ENCODE measurements at regions not wholly inside any gene's neighbourhood (a gene's known extent, or its start where the extent isn't known, plus 50 kb on each side); places are given as distances from the start of the nearest gene placed in this dataset.

DNA sequence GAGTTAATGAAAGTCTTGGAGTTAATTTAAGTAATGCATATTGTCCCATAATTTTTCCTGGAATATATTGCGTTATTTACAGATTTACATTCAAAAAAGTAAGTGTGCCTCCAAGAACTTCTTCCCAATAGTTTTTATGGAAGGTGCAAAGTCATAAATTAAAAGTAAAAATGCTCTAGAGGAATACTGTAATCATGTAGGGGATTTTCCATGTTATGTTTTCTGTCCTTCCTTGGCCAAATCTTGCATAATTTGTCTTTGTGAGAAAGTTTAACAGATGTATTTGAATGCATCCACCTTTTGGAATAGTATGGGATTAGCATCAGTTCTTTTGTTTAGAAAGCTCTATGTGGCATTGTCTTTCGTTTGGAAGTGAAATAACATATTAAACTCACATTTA, 144.1 kb upstream of the GIMD1 start:
- DNase-seq: no peak

DNA sequence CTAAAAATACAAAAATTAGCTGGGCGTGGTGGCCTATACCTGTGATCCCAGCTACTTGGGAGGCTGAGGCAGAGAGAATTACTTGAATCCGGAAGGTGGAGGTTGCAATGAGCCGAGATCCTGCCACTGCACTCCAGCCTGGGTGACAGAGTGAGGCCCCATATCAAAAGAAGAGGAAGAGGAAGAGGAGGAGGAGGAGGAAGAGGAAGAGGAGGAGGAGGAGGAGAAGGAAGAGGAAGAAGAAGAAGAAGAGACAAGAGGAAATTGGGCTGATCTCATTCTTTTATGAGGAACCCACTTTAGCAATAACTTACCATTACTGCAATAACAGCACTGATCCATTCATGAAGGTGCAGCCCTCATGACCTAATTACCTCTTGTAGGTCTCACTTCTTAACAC, 138.9 kb upstream of the GIMD1 start:
- no peak for DNase-seq

DNA sequence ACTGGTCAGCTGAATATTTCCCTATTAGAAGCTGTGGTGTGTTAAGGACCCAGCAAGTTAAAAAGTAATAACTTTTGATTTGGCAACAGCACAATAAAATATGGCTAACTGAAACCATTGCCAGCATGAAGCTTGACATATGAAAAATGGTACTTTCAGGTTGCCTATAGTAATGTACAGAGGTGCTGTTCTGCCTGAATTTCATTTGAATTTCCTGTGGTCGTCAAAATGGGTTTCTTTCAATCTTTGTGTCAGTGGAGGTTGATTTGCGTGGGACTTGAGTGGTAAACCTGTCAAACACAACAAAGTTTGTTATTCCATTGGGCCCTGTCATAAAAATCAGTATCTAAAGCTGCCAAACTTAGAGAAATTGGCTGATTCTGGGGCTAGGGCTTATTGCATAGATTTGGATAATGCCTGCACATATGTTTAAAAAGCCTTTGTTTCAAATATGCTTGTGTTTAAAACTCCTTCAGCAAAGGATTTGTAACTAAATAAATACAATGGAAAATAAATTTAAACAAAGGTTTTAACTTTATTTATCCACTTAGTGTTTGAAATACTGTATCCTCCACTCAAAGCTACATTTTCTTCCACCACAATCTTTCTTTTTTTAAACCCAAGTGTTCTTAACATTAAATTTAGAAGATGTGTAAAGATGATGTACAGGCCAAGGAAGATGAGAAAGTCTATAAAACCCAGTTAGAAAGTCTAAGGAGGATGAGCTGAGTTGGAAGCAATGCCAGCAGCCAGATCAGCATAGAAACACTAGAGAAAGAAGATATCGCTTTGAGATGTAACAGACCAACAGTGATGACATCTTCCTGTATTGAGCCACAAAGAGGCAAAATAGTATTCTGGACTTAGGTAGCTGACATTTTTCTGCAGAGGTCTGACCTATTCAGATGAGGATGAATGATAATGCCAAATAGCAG, 134.8 kb upstream of the GIMD1 start:
- DNase-seq: no peak

DNA sequence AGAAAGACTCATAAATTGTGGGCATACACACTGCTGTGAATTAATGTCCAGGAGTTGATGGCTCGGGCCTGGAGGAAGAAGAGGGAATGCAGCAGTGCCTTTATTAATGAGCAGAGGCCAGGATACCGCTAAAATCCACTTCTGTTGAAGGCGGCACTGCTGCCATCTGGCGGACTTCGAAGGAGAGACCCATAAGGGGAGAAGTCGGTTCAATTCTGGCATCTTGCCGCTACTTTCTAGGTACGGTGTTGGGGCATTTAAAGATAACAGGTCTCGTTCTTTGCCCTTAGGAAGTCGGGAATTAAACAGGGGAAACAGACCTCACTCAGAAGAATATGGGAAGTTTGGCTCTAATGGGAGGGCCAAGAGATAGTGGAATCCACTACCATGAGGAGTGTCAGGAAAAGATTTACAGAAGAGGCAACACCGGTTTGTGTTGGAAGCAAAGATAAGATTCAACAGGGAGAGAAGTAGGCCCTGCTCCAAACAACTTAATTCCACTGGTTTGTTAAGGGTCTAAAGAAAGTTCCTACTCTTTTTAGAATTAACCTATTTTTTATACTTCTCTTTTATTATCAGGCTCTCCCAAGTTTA, 133.6 kb upstream of the GIMD1 start:
- DNase-seq: peak; percentile 4

DNA sequence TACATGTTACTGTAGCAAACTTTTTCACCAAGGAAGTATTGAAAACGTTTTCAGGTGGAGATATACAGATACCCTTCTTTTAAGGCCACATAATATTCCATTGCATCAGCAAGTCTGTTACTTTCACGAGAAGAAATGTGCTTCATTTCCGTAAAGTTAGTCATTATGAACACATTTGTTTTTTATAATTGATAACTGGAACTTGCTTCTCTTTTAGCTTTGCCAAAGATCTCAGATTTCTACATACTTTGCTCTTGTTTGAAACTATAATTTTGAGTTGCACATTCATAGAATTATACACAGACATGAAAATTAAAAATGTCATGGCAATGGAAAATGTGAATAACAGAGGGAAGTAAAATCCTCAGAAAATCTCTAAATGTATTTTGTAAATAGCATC, 128.7 kb upstream of the GIMD1 start:
- DNase-seq: no peak

DNA sequence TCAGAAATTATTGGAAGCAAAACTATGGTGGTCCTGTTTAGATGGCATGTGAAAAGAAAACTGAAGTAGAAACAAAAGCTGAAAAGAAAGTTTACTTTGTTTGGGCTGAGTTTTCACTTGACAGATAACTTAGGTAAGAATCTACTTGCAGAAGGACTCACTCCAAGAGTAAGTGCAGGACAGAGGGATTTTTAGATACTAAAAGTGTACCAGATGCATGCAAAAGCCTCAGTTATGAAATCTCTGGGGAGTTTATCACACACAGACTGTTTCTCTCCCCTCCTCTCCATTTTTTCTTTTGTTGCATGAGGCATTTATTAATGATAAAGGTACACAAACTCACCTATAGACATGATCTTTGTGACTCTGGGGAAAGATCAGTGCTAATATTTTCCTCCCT, 127.5 kb upstream of the GIMD1 start:
- no peak for DNase-seq

DNA sequence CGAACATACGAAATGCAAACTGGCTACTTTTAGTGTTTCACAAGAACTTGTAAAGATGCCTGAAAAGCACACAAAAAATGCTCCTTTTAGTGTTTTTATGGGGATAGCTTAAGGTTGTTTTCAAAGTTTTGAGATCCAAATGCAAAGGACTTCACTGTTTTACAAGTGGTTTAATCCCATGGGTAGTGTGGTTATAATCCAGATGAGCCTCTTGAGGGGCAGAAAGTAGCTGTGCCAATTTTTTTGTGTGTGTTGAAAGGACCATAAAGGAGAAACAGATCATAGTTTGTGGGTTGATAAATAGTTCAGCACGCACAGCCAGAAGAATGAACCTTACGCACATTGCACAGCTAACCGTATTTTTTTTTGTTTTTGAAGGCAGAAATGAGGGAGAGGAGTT, 126.9 kb upstream of the GIMD1 start:
- DNase-seq: no peak

DNA sequence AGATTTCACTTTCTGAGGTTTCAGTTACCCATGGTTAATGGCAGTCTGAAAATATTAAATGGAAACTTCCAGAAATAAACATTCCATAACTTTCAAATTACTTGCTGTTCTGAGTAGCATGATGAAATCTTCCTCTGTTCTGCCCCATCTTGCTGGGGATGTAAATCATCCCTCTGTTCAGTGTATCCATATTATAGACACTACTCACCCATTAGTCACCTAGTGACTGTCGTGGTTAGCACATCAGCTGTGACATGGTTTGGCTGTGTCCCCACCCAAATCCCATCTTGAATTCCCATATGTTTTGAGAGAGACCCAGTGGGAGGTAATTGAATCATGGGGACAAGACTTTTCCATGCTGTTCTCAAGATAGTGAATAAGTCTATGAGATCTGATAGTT, 125.5 kb upstream of the GIMD1 start:
- no peak for DNase-seq

DNA sequence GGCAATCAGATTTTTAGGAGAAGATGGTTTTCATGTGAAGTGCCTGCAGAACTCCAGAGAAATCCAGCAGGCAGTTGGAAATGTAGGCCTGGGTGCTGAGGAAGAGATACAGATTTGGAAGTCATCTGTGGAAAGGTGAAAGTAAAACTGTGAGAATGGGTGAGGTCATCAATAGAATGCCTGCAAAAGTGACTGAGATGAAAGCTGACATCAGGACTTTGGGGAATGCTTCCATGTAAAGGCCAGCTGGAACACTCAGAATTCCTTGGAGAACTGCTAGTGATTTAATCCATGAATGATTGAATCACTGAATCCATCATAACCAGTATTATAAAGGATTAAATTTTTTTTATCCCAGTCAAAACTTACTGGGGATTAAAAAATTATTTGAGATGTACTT, 124.5 kb upstream of the GIMD1 start:
- DNase-seq: no peak

DNA sequence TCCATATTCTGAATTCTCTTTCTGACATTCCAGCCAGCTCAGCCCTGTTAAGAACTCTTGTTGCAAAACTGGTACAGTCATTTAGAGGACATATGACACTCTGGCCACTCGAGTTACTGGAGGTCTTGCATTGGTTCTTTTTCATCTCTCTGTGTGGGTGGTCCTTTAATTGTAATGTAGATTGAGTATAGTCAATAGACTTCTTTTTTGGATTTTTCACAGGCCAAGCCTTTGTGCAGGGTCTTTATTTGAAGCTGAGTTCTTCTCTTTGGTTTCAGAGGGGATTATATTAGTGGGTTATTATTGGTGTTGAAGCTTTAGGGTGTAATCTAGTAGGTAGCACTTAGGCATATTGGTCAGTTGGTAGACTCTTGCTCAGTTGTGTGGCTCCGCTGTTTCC, 118.0 kb upstream of the GIMD1 start:
- DNase-seq: no peak

DNA sequence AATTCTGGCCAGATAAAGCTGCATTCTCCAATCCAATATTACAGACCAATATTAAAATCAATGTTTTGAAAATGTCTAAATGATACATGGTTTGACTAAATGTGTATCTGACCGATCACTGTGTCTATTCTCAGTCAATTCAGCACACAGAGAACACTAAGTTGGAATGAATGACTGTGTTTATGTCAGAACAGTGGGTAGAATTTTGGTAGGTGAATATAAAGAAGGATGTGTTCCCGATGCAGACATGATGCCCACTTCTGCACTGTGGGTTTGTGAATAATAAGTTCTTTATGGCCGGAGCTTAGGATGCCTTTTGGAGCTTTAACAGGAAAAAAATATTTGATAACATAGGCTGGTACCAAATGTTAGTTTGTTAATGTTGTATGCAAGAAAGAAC, 113.2 kb upstream of the GIMD1 start:
- DNase-seq: no peak

DNA sequence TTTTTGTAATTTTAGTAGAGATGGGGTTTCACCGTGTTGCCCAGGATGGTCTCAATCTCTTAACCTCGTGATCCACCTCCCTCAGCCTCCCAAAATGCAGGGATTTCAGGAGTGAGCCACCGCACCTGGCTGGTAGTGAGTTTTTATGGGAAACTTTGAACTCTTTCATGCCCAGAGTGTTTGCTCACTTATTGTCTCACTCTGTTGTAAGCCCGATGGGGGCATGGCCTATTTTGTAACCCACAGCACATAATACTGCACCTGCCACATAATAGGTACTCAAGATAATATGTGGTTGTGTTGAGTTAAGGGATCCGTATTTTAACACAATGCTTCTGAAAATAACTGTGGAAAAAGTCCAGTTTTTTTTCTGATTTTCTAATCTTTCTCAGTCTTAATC, 109.6 kb upstream of the GIMD1 start:
- DNase-seq: no peak

DNA sequence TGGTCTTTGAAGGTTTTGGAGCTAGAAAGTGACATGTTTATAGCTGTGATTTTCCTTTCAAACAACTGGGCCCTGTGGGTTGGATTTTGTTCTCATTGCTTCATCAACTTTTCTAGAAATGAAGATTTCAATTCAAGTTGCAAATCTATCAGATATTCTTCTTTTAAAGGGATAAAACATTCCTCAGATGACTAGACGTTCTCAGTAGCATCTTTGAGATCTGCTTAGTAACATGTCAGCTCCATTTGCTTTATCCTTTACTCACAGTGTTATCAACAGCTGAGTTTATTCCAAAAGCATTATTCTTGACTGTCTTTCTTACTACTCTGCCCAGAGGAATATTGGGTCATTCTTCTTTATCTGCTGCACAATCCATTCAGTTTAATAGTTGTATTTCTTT, 108.2 kb upstream of the GIMD1 start:
- DNase-seq: no peak

DNA sequence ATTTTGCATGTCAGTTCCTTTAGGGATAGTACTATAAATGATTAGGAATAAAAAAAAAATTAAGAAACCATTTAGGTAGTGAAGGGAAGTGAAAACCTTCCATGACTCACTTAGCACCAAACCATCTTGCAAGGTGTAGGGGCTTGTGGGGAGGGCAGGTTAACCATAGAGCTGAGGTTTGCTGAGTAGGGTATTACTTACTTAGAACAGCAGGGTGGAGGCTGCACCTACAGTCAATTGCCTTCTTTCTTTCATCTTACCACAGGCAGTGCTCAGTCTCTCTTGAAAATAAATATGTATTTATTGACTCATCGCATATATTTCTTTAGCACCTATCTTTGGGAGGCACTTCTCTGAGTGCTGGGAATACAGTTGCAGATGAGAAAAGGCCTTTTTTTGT, 104.9 kb upstream of the GIMD1 start:
- no peak for DNase-seq

DNA sequence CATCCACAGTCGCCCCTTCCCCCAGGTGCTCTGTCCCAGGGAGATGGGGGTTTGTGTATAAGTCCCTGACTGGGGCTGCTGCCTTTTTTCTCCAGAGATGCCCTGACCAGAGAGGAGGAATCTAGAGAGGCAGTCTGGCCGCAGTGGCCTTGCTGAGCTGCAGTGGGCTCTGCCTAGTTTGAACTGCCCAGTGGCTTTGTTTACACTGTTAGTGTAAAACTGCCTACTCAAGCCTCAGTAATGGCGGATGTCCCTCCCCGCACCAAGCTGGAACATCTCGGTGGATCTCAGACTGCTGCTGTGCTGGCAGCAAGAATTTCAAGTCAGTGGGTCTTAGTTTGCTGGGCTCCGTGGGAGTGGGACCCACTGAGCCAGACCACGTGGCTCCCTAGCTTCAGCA, 102.6 kb upstream of the GIMD1 start:
- no peak for DNase-seq

DNA sequence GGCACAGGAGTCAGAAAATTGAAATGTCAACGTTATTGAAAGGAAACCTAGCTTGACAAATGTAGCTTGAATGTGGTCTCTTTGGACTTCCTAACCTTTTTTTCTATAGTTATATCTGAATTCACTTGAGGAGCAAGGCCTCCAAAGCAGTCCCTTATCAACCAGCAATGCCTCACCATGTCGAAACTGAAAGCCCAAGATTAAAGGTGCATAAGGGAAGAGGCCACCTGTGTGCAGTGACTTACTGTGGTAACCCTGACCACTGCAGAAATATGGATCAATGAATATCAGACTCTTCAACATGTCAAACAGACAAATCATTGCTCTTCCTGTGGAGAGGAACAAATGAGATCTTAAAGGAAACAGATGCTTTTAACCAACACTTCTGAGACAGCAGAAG, 95.0 kb upstream of the GIMD1 start:
- DNase-seq: no peak

DNA sequence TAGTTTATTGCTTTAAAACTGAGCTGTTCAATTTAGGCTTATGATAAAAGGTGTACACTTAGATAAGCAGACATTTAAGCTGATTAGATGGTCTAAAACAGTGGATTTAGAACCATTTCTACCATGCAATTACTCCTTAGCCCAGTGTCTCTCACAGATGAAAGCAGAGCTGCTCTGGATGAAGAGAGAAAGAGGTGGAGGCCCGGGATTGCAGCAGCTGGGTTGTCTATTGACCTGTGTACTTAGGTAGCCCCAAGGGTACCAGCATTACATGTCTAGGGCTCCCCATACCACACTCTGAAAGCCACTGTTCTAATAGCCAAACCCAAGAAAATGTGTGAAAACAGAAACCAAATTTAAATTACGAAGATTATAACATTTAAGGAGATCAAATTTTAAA, 86.0 kb upstream of the GIMD1 start:
- no peak for DNase-seq

DNA sequence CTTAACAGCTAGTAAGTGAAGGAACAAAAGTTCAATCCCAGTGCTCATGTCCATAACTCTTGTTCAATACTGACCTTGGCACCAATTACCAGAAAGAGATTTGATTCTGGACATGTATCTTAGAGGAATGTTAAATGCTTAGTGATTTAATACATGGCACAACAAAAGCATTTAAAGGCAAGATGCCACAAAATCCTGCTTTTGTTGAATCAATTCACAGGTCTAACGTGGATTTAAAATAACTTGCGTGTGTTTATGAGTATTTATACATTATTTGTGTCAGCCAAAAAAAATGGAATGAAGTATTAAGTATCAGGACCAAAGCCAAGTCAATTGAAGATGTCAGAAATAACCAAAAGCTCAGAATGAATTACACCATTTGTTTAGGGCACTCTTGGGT, 85.4 kb upstream of the GIMD1 start:
- no peak for DNase-seq

DNA sequence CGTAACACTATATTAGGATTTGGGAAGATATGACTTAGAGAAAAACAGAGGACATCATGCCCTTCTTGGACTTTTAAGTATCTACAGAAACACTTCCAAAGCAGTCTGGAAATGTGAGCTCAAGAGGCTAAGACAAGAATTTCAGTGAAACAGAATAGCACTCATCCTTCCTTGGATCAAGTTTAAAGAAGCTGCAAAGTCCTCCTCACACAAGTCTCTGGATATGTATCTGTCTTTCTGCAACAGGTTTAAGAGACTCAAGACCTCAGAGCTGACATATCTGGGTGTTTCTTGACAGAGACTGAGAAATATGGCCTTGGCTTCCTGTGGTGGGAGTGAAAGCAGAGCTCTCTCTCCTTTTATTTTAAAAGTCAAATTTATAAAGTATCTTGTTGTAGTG, 82.5 kb upstream of the GIMD1 start:
- DNase-seq: no peak

DNA sequence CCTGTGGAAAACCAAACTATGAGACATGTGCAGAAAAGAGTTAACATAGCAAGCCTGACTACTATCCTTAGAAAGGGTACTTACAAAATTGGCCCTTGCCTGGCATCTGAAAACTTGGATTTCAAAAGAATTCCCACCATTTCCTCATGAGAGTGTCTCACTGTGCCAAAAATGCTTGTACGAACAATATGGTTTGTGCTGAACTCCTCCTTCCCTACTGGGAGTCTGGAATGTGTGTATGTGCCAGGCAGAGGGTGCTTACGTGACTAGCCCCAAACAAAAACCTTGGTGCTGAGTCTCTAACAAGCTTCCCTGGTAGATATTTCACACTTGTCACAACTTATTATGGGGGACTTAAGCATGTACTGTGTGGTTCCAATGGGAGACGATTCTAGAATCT, 81.7 kb upstream of the GIMD1 start:
- no peak for DNase-seq

DNA sequence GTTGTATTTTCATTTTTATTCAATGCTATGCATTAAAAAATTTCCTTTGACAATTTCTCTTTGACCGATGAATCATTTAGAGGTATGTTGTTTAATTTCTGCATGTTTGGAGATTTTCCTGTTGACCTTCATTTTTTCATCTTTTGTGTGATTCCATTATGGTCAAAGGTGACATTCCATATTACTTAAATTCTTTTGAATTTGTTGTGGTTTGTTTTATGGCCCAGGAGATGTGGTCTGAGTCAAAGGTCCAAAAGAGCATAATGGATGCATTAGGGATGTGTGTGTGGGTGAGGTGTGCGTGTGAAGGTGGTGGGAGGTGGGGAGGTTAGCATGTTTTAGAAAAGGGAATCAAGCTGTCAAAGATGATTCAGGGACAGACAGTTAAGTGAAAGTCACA, 76.0 kb upstream of the GIMD1 start:
- no peak for DNase-seq

DNA sequence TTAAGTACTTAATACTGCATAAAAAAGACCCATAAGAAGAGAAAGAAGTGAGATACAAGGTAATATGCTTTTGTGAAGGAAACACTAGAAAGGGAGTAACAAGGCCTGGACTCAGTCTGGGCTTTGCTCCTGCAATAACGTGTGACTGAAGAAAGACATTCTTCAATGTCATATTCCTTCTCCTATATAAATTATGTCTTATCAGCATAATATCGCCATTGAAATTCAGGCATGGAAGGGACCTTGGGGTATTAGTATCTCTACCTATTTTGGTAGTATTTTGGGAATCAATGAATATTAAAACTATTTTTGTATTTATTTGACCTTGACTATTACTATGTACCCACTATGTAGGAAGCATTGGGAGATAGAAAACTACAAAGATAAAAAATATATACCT, 62.2 kb upstream of the GIMD1 start:
- no peak for DNase-seq

DNA sequence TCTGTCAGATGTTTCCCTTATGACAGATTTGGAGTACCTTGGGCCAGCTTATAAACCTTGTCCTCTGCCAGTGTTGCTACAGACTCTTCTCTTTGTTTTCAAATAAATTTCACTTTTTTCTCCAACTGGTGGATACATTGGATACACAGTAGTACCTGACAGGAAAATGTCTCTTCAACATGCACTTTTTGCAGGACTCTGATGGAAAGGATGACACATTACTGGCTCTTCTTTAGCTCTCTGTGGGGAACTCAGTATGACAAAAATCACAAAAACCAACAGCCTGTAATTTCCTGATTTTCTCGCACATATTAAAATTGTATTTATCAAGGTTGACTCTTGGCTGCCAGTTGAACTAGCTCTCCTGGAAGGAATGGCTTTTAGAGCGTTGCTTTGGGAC, 61.3 kb upstream of the GIMD1 start:
- DNase-seq: no peak

DNA sequence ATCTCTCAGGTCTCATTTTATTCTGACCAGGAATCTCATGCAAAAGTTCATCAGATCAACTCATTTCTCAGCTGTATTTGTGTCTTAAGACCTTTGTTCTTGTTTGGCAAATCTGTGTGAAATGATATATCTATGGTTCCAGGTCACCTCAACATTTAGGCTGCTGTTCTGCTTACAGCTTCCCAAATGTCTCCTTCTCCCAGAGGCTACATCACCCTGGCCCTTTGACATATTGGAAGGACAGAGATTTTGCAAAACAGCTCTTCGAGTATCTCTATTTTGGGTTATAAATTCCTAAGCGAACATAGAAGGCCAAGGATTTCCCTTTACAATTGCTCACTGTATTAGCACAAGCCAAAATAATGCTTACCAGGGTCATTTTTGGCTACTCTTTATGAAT, 57.5 kb upstream of the GIMD1 start:
- DNase-seq: no peak

DNA sequence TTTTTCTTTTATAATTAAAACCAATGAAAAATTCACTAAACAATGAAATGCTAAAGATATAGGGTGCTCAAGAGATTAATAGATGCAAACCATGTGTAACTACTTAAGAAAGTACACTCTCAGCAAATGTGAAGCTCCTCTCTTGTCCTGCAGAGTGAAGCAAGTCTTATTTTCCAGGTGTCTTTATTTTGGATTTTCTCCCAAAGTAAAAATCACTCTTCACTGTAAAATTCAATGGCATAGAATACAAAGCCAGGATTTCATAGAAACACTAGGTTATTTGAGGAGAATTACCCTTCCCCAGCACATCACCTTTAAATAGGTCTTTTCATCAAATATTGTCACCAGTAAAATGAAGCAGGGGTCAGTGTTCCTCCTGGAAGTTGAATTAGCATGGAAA, 57.0 kb upstream of the GIMD1 start:
- DNase-seq: no peak

Measured in activated CD4-positive, alpha-beta T cell treated with anti-CD3 and anti-CD28 coated beads, Interleukin-2, amount 50 U/mL, for 1 hour (primary cell).